CD14-positive monocyte (primary cell): ENCODE measurements at regions not wholly inside any gene's neighbourhood (a gene's known extent, or its start where the extent isn't known, plus 50 kb on each side); places are given as distances from the start of the nearest gene placed in this dataset.

Experiments used
- DNase-seq, 3 donors: peaks; one replicate each; pipeline ENCODE4 v3.0.0-alpha.2; 2011 to 2022
- H2AFZ ChIP-seq: 2 replicates; pipeline ENCODE4 v1.6.0; 2012; ENCODE audit warnings: mild to moderate bottlenecking, low read depth, low read length, inconsistent platforms; ENCODE audit not compliant: insufficient read depth, poor library complexity, severe bottlenecking
- H3K27ac ChIP-seq, 2 donors: 1 replicate in 1 of 2; 2 replicates in 1 of 2; pipeline ENCODE4 v1.5.1; 2012 to 2013; ENCODE audit warnings: low read length in 2 of 2, control low read depth in 1 of 2, inconsistent platforms in 1 of 2, low read depth in 1 of 2, mild to moderate bottlenecking in 1 of 2
- H3K27me3 ChIP-seq, 2 donors: one replicate each; pipeline versions ENCODE4 v1.6.0 to v1.6.1; 2011 to 2013; ENCODE audit warnings: low read length in 2 of 2; ENCODE audit not compliant: control insufficient read depth in 2 of 2, insufficient read depth in 2 of 2
- H3K36me3 ChIP-seq, 2 donors: replicated peaks in 1 of 2; 1 replicate in 1 of 2; 2 replicates in 1 of 2; pipeline versions ENCODE4 v1.5.1 to v1.6.1; 2012 to 2013; ENCODE audit warnings: low read length in 2 of 2, control low read depth in 1 of 2, inconsistent platforms in 1 of 2, mild to moderate bottlenecking in 1 of 2; ENCODE audit not compliant: insufficient read depth in 2 of 2, control insufficient read depth in 1 of 2
- H3K4me1 ChIP-seq, 2 donors: 1 replicate in 1 of 2; 2 replicates in 1 of 2; pipeline versions ENCODE4 v1.5.1 to v1.6.1; 2012 to 2013; ENCODE audit warnings: low read length in 2 of 2, control low read depth in 1 of 2, inconsistent platforms in 1 of 2, mild to moderate bottlenecking in 1 of 2, moderate library complexity in 1 of 2; ENCODE audit not compliant: insufficient read depth in 2 of 2, control insufficient read depth in 1 of 2
- H3K4me2 ChIP-seq: replicated peaks from 2 replicates; pipeline ENCODE3; 2012; ENCODE audit warnings: low read length, moderate library complexity, mild to moderate bottlenecking; ENCODE audit not compliant: poor library complexity, severe bottlenecking; ENCODE audit errors: extremely low read depth
- H3K4me3 ChIP-seq, 3 experiments: fragments of 200-600 bp in 1 of 3; sonication (generic) in 1 of 3; replicated peaks in 1 of 3; 1 replicate in 2 of 3; 2 replicates in 1 of 3; pipeline ENCODE4 v1.5.1; 2011 to 2013; ENCODE audit warnings: low read length in 3 of 3, mild to moderate bottlenecking in 3 of 3, control low read depth in 2 of 3, low read depth in 2 of 3, inconsistent platforms in 1 of 3, moderate library complexity in 1 of 3
- H3K79me2 ChIP-seq: 2 replicates; pipeline ENCODE4 v1.6.0; 2012; ENCODE audit warnings: mild to moderate bottlenecking, control low read depth, inconsistent platforms, low read length, moderate library complexity; ENCODE audit not compliant: insufficient read depth
- H3K9ac ChIP-seq: 2 replicates; pipeline ENCODE4 v1.6.0; 2017; ENCODE audit warnings: low read length, mild to moderate bottlenecking; ENCODE audit not compliant: insufficient read depth, poor library complexity, severe bottlenecking
- H3K9me3 ChIP-seq, 2 donors: replicated peaks in 1 of 2; 1 replicate in 1 of 2; 2 replicates in 1 of 2; pipeline versions ENCODE4 v1.5.1 to v1.6.1; 2012 to 2013; ENCODE audit warnings: low read length in 2 of 2, control low read depth in 1 of 2; ENCODE audit not compliant: control insufficient read depth in 1 of 2, insufficient read depth in 1 of 2
- H4K20me1 ChIP-seq: 2 replicates; pipeline ENCODE4 v1.6.0; 2012; ENCODE audit warnings: mild to moderate bottlenecking, low read length, control low read depth, moderate library complexity; ENCODE audit not compliant: insufficient read depth
- H3K27ac Mint-ChIP-seq, 7 donors: one replicate each; pipeline ENCODE4 v1.8.0; 2020; ENCODE audit warnings: mild to moderate bottlenecking in 7 of 7, mixed read lengths in 7 of 7, moderate library complexity in 6 of 7, inconsistent platforms in 2 of 7
- H3K27me3 Mint-ChIP-seq, 3 donors: one replicate each; pipeline ENCODE4 v1.8.0; 2021 to 2022; ENCODE audit warnings: low read depth in 3 of 3, mild to moderate bottlenecking in 3 of 3, mixed read lengths in 3 of 3, moderate library complexity in 3 of 3, inconsistent platforms in 1 of 3
- H3K36me3 Mint-ChIP-seq, 2 donors: one replicate each; pipeline ENCODE4 v1.8.0; 2020; ENCODE audit warnings: mixed read lengths in 2 of 2, inconsistent platforms in 1 of 2, mild to moderate bottlenecking in 1 of 2
- H3K4me1 Mint-ChIP-seq: one replicate; pipeline ENCODE4 v1.8.0; 2020; ENCODE audit warnings: mild to moderate bottlenecking, mixed read lengths
- H3K4me3 Mint-ChIP-seq, 2 donors: one replicate each; pipeline ENCODE4 v1.8.0; 2020; ENCODE audit warnings: mild to moderate bottlenecking in 2 of 2, mixed read lengths in 2 of 2, moderate library complexity in 1 of 2
- H3K9me3 Mint-ChIP-seq, 7 donors: one replicate each; pipeline ENCODE4 v1.8.0; 2020 to 2022; ENCODE audit warnings: mixed read lengths in 7 of 7, mild to moderate bottlenecking in 6 of 7, moderate library complexity in 6 of 7, inconsistent platforms in 2 of 7
- CTCF ChIP-seq: fragments of 200-600 bp; IDR thresholded peaks from one replicate; pipeline ENCODE4 v1.8.0; 2022; ENCODE audit warnings: antibody characterized with exemption, mild to moderate bottlenecking
- WGBS: methylation state at CpG from one replicate; pipeline ENCODE4 v1.1.5; 2013; ENCODE audit warnings: missing lambda C conversion rate; ENCODE audit not compliant: insufficient coverage; 5-methylcytosine and 5-hydroxymethylcytosine counted together
- intact Hi-C, 2 donors: fragments of 100-400 bp; cut with micrococcal nuclease; formaldehyde crosslinking; loops; one replicate each; pipeline versions ENCODE4 v1.15.0 to v1.15.1; 2023

GRCh38 chr20:16124911-16125776 is 448.1 kb downstream of the KIF16B start:
- TF ChIP-seq CTCF = no peak
- no peaks in the 10 kb centered on the region for H3K36me3 ChIP-seq
- no peak overlapping the region for H3K9ac ChIP-seq
- no peaks in the 10 kb centered on the region for H3K27me3 ChIP-seq
- no peaks in the 10 kb centered on the region for H4K20me1 ChIP-seq
- Mint-ChIP-seq H3K36me3 (no peaks in the 10 kb centered on the region), H3K27ac (no peak overlapping the region), H3K9me3 (peaks cover 2 to 6% (median 4%) of the 10 kb centered on the region in 7 donors), H3K27me3 (peaks cover 0 to 1% (median 0%) of the 10 kb centered on the region in 3 donors), H3K4me1 (no peaks in the 10 kb centered on the region), H3K4me3 (no peak overlapping the region)
- H3K27ac ChIP-seq = no peak overlapping the region
- H2AFZ ChIP-seq = no peak overlapping the region
- no peaks in the 10 kb centered on the region for H3K4me1 ChIP-seq
- no peak overlapping the region for H3K4me3 ChIP-seq
- H3K79me2 ChIP-seq = no peaks in the 10 kb centered on the region
- WGBS = 91% methylated on average over 4 of the region's 9 CpGs
- no peak for DNase-seq
- H3K4me2 ChIP-seq = no peak overlapping the region
- intact Hi-C loops = no loop called here
- peaks cover 0 to 5% of the 10 kb centered on the region in 2 donors for H3K9me3 ChIP-seq

- Histone ChIP-seq H3K4me1 (no peaks in the 10 kb centered on the region), H2AFZ (no peak overlapping the region), H3K27ac (no peak overlapping the region), H3K27me3 (no peaks in the 10 kb centered on the region), H3K9ac (no peak overlapping the region), H4K20me1 (no peaks in the 10 kb centered on the region), H3K36me3 (no peaks in the 10 kb centered on the region), H3K79me2 (no peaks in the 10 kb centered on the region), H3K9me3 (peaks cover 0 to 5% of the 10 kb centered on the region in 2 donors), H3K4me3 (no peak overlapping the region), H3K4me2 (no peak overlapping the region)
- Mint-ChIP-seq H3K4me3 (no peak overlapping the region), H3K4me1 (no peaks in the 10 kb centered on the region), H3K36me3 (no peaks in the 10 kb centered on the region), H3K9me3 (peaks cover 0 to 6% (median 4%) of the 10 kb centered on the region in 7 donors), H3K27me3 (peaks cover 0 to 1% (median 0%) of the 10 kb centered on the region in 3 donors), H3K27ac (no peak overlapping the region)
- TF ChIP-seq CTCF = no peak
- intact Hi-C loops = no loop called here
- no CpG with 5 or more reads among the region's 2 CpGs for WGBS
- no peak for DNase-seq
These were observed 448.8 kb downstream of the KIF16B start for GRCh38 chr20:16124491-16124890.
